Ishikawa (cell line): ENCODE measurements at regions not wholly inside any gene's neighbourhood (a gene's known extent, or its start where the extent isn't known, plus 50 kb on each side); places are given as distances from the start of the nearest gene placed in this dataset.

Experiments
- CEBPB ChIP-seq: IDR thresholded peaks from 2 replicates; pipeline ENCODE4 v1.6.1; 2012
- CREB1 ChIP-seq: IDR thresholded peaks from 2 replicates; pipeline ENCODE4 v1.6.1; 2012; ENCODE audit warnings: low read depth
- EGR1 ChIP-seq: IDR thresholded peaks from 2 replicates; pipeline ENCODE4 v1.6.1; 2012
- EP300 ChIP-seq: IDR thresholded peaks from 2 replicates; pipeline ENCODE4 v1.6.1; 2012; ENCODE audit warnings: borderline replicate concordance
- FOXM1 ChIP-seq: IDR thresholded peaks from 2 replicates; pipeline ENCODE4 v1.6.1; 2012; ENCODE audit warnings: low read depth, borderline replicate concordance
- MAX ChIP-seq: IDR thresholded peaks from 2 replicates; pipeline ENCODE4 v1.6.1; 2012
- NFIC ChIP-seq: IDR thresholded peaks from 2 replicates; pipeline ENCODE4 v1.6.1; 2012
- RAD21 ChIP-seq: IDR thresholded peaks from 2 replicates; pipeline ENCODE4 v1.6.1; 2012; ENCODE audit warnings: low read depth
- REST ChIP-seq: IDR thresholded peaks from 2 replicates; pipeline ENCODE4 v1.6.1; 2012; ENCODE audit warnings: low read depth, mild to moderate bottlenecking
- TAF1 ChIP-seq: IDR thresholded peaks from 2 replicates; pipeline ENCODE4 v1.6.1; 2012; ENCODE audit warnings: low read depth, mild to moderate bottlenecking
- TCF12 ChIP-seq: IDR thresholded peaks from 2 replicates; pipeline ENCODE4 v1.6.1; 2012; ENCODE audit warnings: low read depth
- TEAD4 ChIP-seq: IDR thresholded peaks from 2 replicates; pipeline ENCODE4 v1.6.1; 2012
- USF1 ChIP-seq: IDR thresholded peaks from 2 replicates; pipeline ENCODE4 v1.6.1; 2012
- YY1 ChIP-seq: IDR thresholded peaks from 2 replicates; pipeline ENCODE4 v1.6.1; 2012; ENCODE audit warnings: low read depth
- ZBTB7A ChIP-seq: IDR thresholded peaks from 2 replicates; pipeline ENCODE4 v1.6.1; 2012; ENCODE audit warnings: low read depth

- TF ChIP-seq FOXM1, result no peak
- no peak for TF ChIP-seq TCF12
- no peak for TF ChIP-seq USF1
- TF ChIP-seq REST, result no peak
- TF ChIP-seq RAD21, result no peak
- TF ChIP-seq NFIC, result no peak
- no peak for TF ChIP-seq YY1
- TF ChIP-seq TEAD4, result no peak
- no peak for TF ChIP-seq CEBPB
- no peak for TF ChIP-seq ZBTB7A
- TF ChIP-seq MAX, result no peak
- no peak for TF ChIP-seq CREB1
- no peak for TF ChIP-seq EP300
- no peak for TF ChIP-seq EGR1
- no peak for TF ChIP-seq TAF1
These were observed 235.5 kb downstream of the CMPK2 start for GRCh38 chr2:6630209-6630608.

GRCh38 chr2:6635296-6635695 is 230.4 kb downstream of the CMPK2 start:
- TF ChIP-seq EGR1, result no peak
- TF ChIP-seq MAX, result no peak
- TF ChIP-seq EP300, result no peak
- no peak for TF ChIP-seq USF1
- TF ChIP-seq CREB1, result no peak
- TF ChIP-seq ZBTB7A, result no peak
- no peak for TF ChIP-seq CEBPB
- TF ChIP-seq REST, result no peak
- TF ChIP-seq TAF1, result no peak
- no peak for TF ChIP-seq YY1
- no peak for TF ChIP-seq NFIC
- no peak for TF ChIP-seq TCF12
- no peak for TF ChIP-seq TEAD4
- TF ChIP-seq RAD21, result no peak

GRCh38 chr2:6637330-6637729 is 228.4 kb downstream of the CMPK2 start:
- TF ChIP-seq EP300 (no peak), NFIC (no peak), CREB1 (no peak), USF1 (no peak), TAF1 (no peak), TCF12 (no peak)

- TF ChIP-seq ZBTB7A (no peak), YY1 (no peak)
These were observed 225.6 kb downstream of the CMPK2 start for GRCh38 chr2:6639929-6640620.

GRCh38 chr2:6640621-6641015 is 225.1 kb downstream of the CMPK2 start:
- TF ChIP-seq REST, result no peak
- no peak for TF ChIP-seq NFIC
- TF ChIP-seq ZBTB7A, result no peak
- TF ChIP-seq FOXM1, result no peak
- TF ChIP-seq USF1, result no peak
- no peak for TF ChIP-seq YY1
- TF ChIP-seq EGR1, result no peak
- no peak for TF ChIP-seq RAD21
- TF ChIP-seq TCF12, result no peak
- no peak for TF ChIP-seq CREB1
- TF ChIP-seq MAX, result no peak
- TF ChIP-seq CEBPB, result no peak
